ENCODE measurements at regions not wholly inside any gene's neighbourhood (a gene's known extent, or its start where the extent isn't known, plus 50 kb on each side); places are given as distances from the start of the nearest gene placed in this dataset.

DNA sequence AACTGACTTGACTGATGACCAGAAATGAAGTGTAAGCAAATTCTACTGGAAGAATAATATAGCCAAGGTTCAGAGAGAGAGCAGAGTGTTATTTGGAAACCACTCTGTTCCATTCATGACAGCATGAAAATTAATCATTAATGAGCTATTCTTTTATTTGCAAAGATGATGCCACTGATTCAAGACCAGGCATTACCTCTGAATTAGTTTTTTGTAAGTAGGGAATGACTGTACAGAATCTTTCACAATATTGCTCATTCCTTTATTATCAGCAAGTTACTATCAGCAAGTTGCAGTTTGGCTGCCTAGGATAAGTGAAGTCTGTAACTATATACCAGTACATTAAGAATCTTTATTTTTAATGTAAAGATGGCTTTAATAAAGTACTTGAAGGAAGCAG lies 75.1 kb upstream of the RGMB start:
- Histone ChIP-seq H3K4me2 (no peak overlapping the region), H3K27ac (no peak overlapping the region), H4K20me1 (ENCODE audit: insufficient read depth, poor library complexity, severe bottlenecking) (no peaks in the 10 kb centered on the region), H3K4me1 (ENCODE audit: insufficient read depth) (no peaks in the 10 kb centered on the region), H3K79me2 (no peaks in the 10 kb centered on the region), H3K36me3 (replicated peaks; ENCODE audit: insufficient read depth, low read depth) (no peaks in the 10 kb centered on the region), H3K9me2 (replicated peaks; ENCODE audit: insufficient read depth) (no peaks in the 10 kb centered on the region), H3K9me3 (ENCODE audit: low read depth) (no peaks in the 10 kb centered on the region), H3K27me3 (no peaks in the 10 kb centered on the region), H2AFZ (no peak overlapping the region), H3K4me3 (no peak overlapping the region)
- DNase-seq (ENCODE audit: low spot score) = no peak
- TF ChIP-seq EZH2phosphoT487 (IDR thresholded peaks at IDR 0.05; ENCODE audit: low read depth, severe bottlenecking, unreplicated experiment) (no peak), EZH2 (IDR thresholded peaks at IDR 0.05; ENCODE audit: borderline replicate concordance) (no peak), CTCF (IDR thresholded peaks at IDR 0.05; ENCODE audit: poor library complexity) (no peak)

- H3K4me3 ChIP-seq = no peak overlapping the region
- H3K4me2 ChIP-seq = no peak overlapping the region
- H3K27me3 ChIP-seq = no peaks in the 10 kb centered on the region
- TF ChIP-seq EZH2 (IDR thresholded peaks at IDR 0.05; ENCODE audit: borderline replicate concordance) (no peak), CTCF (IDR thresholded peaks at IDR 0.05; ENCODE audit: poor library complexity) (no peak), EZH2phosphoT487 (IDR thresholded peaks at IDR 0.05; ENCODE audit: low read depth, severe bottlenecking, unreplicated experiment) (no peak)
- H3K36me3 ChIP-seq (replicated peaks; ENCODE audit: insufficient read depth, low read depth) = no peaks in the 10 kb centered on the region
- H3K9me3 ChIP-seq (ENCODE audit: low read depth) = no peaks in the 10 kb centered on the region
- H3K79me2 ChIP-seq = no peaks in the 10 kb centered on the region
- no peaks in the 10 kb centered on the region for H4K20me1 ChIP-seq (ENCODE audit: insufficient read depth, poor library complexity, severe bottlenecking)
- H2AFZ ChIP-seq = no peak overlapping the region
- no peaks in the 10 kb centered on the region for H3K9me2 ChIP-seq (replicated peaks; ENCODE audit: insufficient read depth)
- H3K4me1 ChIP-seq (ENCODE audit: insufficient read depth) = no peaks in the 10 kb centered on the region
- H3K27ac ChIP-seq = no peak overlapping the region
- no peak for DNase-seq (ENCODE audit: low spot score)
- WGBS (ENCODE audit: low lambda C conversion rate, missing lambda C conversion rate) = 78% methylated on average over 2 of the region's 2 CpGs
These were observed 72.7 kb upstream of the RGMB start for GRCh38 chr5:98700730-98701129.

- no peaks in the 10 kb centered on the region for H3K36me3 ChIP-seq (replicated peaks; ENCODE audit: insufficient read depth, low read depth)
- H3K27ac ChIP-seq = no peak overlapping the region
- DNase-seq (ENCODE audit: low spot score) = no peak
- H3K4me2 ChIP-seq = no peak overlapping the region
- no peaks in the 10 kb centered on the region for H3K4me1 ChIP-seq (ENCODE audit: insufficient read depth)
- H3K4me3 ChIP-seq = no peak overlapping the region
- 83% methylated on average over 2 of the region's 2 CpGs for WGBS (ENCODE audit: low lambda C conversion rate, missing lambda C conversion rate)
- no peaks in the 10 kb centered on the region for H3K27me3 ChIP-seq
- TF ChIP-seq CTCF (IDR thresholded peaks at IDR 0.05; ENCODE audit: poor library complexity) (no peak), EZH2phosphoT487 (IDR thresholded peaks at IDR 0.05; ENCODE audit: low read depth, severe bottlenecking, unreplicated experiment) (no peak)
- H3K9me3 ChIP-seq (ENCODE audit: low read depth) = no peaks in the 10 kb centered on the region
- H2AFZ ChIP-seq = no peak overlapping the region
- H4K20me1 ChIP-seq (ENCODE audit: insufficient read depth, poor library complexity, severe bottlenecking) = no peaks in the 10 kb centered on the region
- no peaks in the 10 kb centered on the region for H3K9me2 ChIP-seq (replicated peaks; ENCODE audit: insufficient read depth)
- H3K79me2 ChIP-seq = no peaks in the 10 kb centered on the region
These were observed 67.6 kb upstream of the RGMB start for GRCh38 chr5:98705841-98706240.

- no peak for TF ChIP-seq EZH2 (IDR thresholded peaks at IDR 0.05; ENCODE audit: borderline replicate concordance)
- no peak for TF ChIP-seq EZH2phosphoT487 (IDR thresholded peaks at IDR 0.05; ENCODE audit: low read depth, severe bottlenecking, unreplicated experiment)
- TF ChIP-seq CTCF (IDR thresholded peaks at IDR 0.05; ENCODE audit: poor library complexity) = no peak
- Histone ChIP-seq H3K4me3 (no peak overlapping the region), H4K20me1 (ENCODE audit: insufficient read depth, poor library complexity, severe bottlenecking) (no peaks in the 10 kb centered on the region), H3K9me3 (ENCODE audit: low read depth) (no peaks in the 10 kb centered on the region), H3K4me2 (no peak overlapping the region), H3K27ac (no peak overlapping the region), H3K4me1 (ENCODE audit: insufficient read depth) (no peaks in the 10 kb centered on the region), H3K79me2 (no peaks in the 10 kb centered on the region), H3K9me2 (replicated peaks; ENCODE audit: insufficient read depth) (no peaks in the 10 kb centered on the region), H3K36me3 (replicated peaks; ENCODE audit: insufficient read depth, low read depth) (no peaks in the 10 kb centered on the region), H3K27me3 (no peaks in the 10 kb centered on the region), H2AFZ (no peak overlapping the region)
- DNase-seq (ENCODE audit: low spot score) = no peak
- 76% methylated on average over 1 of the region's 1 CpG for WGBS (ENCODE audit: low lambda C conversion rate, missing lambda C conversion rate)
These were observed 63.8 kb upstream of the RGMB start for GRCh38 chr5:98709681-98710080.
